ENCODE measurements at regions not wholly inside any gene's neighbourhood (a gene's known extent, or its start where the extent isn't known, plus 50 kb on each side); places are given as distances from the start of the nearest gene placed in this dataset.

DNA sequence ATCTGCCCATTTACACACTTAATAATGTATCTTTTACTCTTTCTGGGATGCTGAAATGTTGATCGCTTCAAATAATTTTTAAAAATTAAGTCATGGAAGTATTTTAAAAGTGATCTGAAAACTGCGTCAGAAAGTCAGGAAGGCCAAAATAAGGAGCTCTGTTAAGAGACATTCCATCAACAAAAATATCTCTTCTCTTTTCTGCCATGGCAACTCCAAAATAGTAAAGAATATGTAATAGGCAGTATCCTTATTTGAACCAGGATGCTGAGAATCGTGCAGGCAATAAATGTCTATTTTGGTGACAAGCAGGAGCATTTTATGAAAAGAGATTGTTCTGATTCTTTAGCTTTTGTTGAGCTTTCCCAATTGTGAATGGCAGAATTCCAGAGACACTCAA is 81.8 kb upstream of the PPP1R12A start:
- TF ChIP-seq, protein P1, sequence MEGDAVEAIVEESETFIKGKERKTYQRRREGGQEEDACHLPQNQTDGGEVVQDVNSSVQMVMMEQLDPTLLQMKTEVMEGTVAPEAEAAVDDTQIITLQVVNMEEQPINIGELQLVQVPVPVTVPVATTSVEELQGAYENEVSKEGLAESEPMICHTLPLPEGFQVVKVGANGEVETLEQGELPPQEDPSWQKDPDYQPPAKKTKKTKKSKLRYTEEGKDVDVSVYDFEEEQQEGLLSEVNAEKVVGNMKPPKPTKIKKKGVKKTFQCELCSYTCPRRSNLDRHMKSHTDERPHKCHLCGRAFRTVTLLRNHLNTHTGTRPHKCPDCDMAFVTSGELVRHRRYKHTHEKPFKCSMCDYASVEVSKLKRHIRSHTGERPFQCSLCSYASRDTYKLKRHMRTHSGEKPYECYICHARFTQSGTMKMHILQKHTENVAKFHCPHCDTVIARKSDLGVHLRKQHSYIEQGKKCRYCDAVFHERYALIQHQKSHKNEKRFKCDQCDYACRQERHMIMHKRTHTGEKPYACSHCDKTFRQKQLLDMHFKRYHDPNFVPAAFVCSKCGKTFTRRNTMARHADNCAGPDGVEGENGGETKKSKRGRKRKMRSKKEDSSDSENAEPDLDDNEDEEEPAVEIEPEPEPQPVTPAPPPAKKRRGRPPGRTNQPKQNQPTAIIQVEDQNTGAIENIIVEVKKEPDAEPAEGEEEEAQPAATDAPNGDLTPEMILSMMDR (IDR thresholded peaks at IDR 0.05 in 4 of 5, conservative IDR thresholded peaks at IDR 0.05 in 1 of 5): no peak
- no peak for TF ChIP-seq POLR2A (IDR thresholded peaks at IDR 0.05)

Data from gastrocnemius medialis (tissue), 4 donors.